Ovary (tissue), 7 donors: ENCODE measurements at regions not wholly inside any gene's neighbourhood (a gene's known extent, or its start where the extent isn't known, plus 50 kb on each side); places are given as distances from the start of the nearest gene placed in this dataset.

Experiments used
- DNase-seq, 5 donors: peaks; one replicate each; pipeline ENCODE4 v3.0.0-alpha.2; 2019 to 2020
- H3K27ac ChIP-seq, 2 donors: fragments of 200-600 bp; one replicate each; pipeline versions ENCODE4 v1.5.1 to v1.8.0; 2019 to 2022
- H3K27me3 ChIP-seq: fragments of 200-600 bp; one replicate; pipeline ENCODE4 v1.8.0; 2022
- H3K36me3 ChIP-seq: fragments of 200-600 bp; sonication (generic); one replicate; pipeline ENCODE4 v1.5.1; 2019
- H3K4me1 ChIP-seq: one replicate; pipeline ENCODE4 v1.8.1; 2013; ENCODE audit warnings: mild to moderate bottlenecking, moderate library complexity; ENCODE audit not compliant: insufficient read depth
- H3K4me3 ChIP-seq: fragments of 200-600 bp; sonication (generic); one replicate; pipeline ENCODE4 v1.5.1; 2017
- H3K9me3 ChIP-seq, 2 donors: fragments of 200-600 bp in 1 of 2; sonication (generic) in 1 of 2; one replicate each; pipeline versions ENCODE4 v1.5.1 to v1.8.1; 2013 to 2019; ENCODE audit warnings: mild to moderate bottlenecking in 1 of 2, moderate library complexity in 1 of 2
- CTCF ChIP-seq, 3 donors: fragments of 450-650 bp in 2 of 3; fragments of 200-600 bp in 1 of 3; IDR thresholded peaks; one replicate each; pipeline versions ENCODE4 v1.5.1 to v1.8.0; 2016 to 2022; ENCODE audit warnings: antibody characterized with exemption in 3 of 3, mild to moderate bottlenecking in 1 of 3
- EP300 ChIP-seq: sonication (generic); formaldehyde crosslinking; IDR thresholded peaks from one replicate; pipeline ENCODE4 v1.6.1; 2017; ENCODE audit warnings: antibody characterized with exemption
- POLR2A ChIP-seq: fragments of 450-650 bp; IDR thresholded peaks from one replicate; pipeline ENCODE4 v1.6.1; 2017; ENCODE audit warnings: antibody characterized with exemption, mild to moderate bottlenecking, moderate library complexity
- WGBS, 3 donors: extraction: QIAGEN DNeasy Blood & Tissue Kit in 1 of 3; methylation state at CpG; one replicate each; pipeline versions ENCODE4 v1.1.5 to v1.1.7; 2013 to 2017; 5-methylcytosine and 5-hydroxymethylcytosine counted together
- intact Hi-C, 4 donors: fragments of 100-400 bp; cut with DNase I; formaldehyde crosslinking; loops; one replicate each; pipeline versions ENCODE4 v1.11.0 to v1.15.1; 2022 to 2023
- donor health status: DM: no; HTN: no; CAD: no; lungs with moderate emphysema.
- donor health status: DM: no; HTN: no; CAD: no.
- donor health status: Bipolar disorder and iron deficiency.
- donor health status: DM: no; HTN: no; CAD: no.
- donor health status: DM: yes; HTN: yes; CAD: no.

GRCh38 chr4:22187203-22187820 is 238.7 kb upstream of the KCNIP4 start:
- DNase-seq = no peak
- Histone ChIP-seq H3K36me3 (no peaks in the 10 kb centered on the region), H3K4me3 (no peak overlapping the region), H3K27ac (no peak overlapping the region), H3K9me3 (no peaks in the 10 kb centered on the region), H3K27me3 (no peaks in the 10 kb centered on the region), H3K4me1 (no peaks in the 10 kb centered on the region)
- WGBS, 3 donors = 80 to 86% (median 82%) methylated on average over 2 of the region's 2 CpGs
- TF ChIP-seq POLR2A (no peak), EP300 (no peak), CTCF (IDR thresholded peaks at IDR 0.05) (no peak)
- intact Hi-C loops = no loop called here

DNA sequence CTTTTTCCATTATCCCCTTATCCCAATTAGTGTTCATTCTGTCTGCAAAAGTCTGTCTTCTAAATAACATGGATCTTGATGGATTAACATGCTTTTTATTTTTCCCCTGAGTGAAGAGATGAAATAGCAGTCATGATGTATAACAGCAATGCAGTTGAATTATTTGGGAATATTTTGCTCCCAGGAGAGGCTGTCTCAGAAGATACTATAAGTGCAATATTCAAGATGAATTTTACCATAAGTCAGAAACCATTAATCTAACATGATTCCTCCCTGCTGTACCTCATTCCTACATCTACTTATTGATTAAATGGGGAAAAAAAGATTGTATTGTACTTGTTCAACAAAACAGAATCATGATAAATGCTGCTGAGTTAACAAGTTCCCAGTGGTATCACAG is 233.2 kb upstream of the KCNIP4 start:
- no peak overlapping the region for H3K27ac ChIP-seq
- no peaks in the 10 kb centered on the region for H3K27me3 ChIP-seq
- TF ChIP-seq POLR2A = no peak
- TF ChIP-seq CTCF (IDR thresholded peaks at IDR 0.05) = no peak
- no peak for TF ChIP-seq EP300
- no peaks in the 10 kb centered on the region for H3K36me3 ChIP-seq
- no peak for DNase-seq
- H3K4me1 ChIP-seq = no peaks in the 10 kb centered on the region
- no peak overlapping the region for H3K4me3 ChIP-seq
- H3K9me3 ChIP-seq = no peaks in the 10 kb centered on the region
- intact Hi-C loops = no loop called here

DNA sequence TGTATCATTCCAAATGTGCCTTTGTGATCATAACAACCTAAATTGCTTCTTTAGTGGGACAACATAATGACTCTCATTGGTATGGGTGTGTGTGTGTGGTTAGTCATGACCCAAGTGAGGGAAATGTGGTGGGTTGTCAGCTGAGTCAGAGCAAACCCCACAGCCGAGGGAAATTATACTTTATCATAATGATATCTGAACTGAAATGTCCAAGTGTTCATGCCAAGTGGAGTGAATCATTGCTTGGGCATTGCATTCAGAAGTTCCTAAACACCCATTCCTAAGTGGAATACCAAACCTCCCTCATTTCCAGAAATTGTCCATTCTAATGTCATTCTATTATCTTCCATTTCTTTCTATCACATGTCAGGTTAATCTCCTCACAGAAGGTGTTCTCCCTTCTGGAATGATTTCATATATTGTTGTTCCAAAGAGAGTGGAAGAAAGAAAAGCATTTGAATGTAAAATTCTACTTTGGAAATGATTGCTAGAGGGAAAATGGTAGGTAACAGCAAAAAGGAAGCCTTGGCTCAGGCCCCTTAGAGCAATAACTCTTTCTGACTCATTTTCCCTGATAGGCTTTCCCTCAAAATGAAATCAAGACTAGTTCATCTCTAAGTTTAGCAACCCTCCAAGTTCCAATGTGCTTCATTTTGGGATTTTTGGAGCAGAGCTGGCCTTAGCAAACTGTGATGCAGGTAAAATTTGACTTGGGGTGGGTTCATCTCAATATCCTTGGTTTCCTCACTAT is 230.7 kb upstream of the KCNIP4 start:
- WGBS, 3 donors = 8 to 38% (median 24%) methylated on average over 1 of the region's 1 CpG
- no peaks in the 10 kb centered on the region for H3K9me3 ChIP-seq
- no peak overlapping the region for H3K4me3 ChIP-seq
- DNase-seq = no peak
- no peaks in the 10 kb centered on the region for H3K27me3 ChIP-seq
- H3K36me3 ChIP-seq = no peaks in the 10 kb centered on the region
- intact Hi-C loops = no loop called here
- TF ChIP-seq EP300 (no peak), CTCF (IDR thresholded peaks at IDR 0.05) (no peak), POLR2A (no peak)
- no peak overlapping the region for H3K27ac ChIP-seq
- no peaks in the 10 kb centered on the region for H3K4me1 ChIP-seq

GRCh38 chr4:22174640-22175039 is 226.1 kb upstream of the KCNIP4 start:
- WGBS, 3 donors = 79 to 91% (median 86%) methylated on average over 1 of the region's 1 CpG
- no peaks in the 10 kb centered on the region for H3K4me1 ChIP-seq
- H3K36me3 ChIP-seq = no peaks in the 10 kb centered on the region
- intact Hi-C loops = no loop called here
- H3K27ac ChIP-seq = no peak overlapping the region
- H3K27me3 ChIP-seq = no peaks in the 10 kb centered on the region
- no peak for TF ChIP-seq POLR2A
- no peak for TF ChIP-seq CTCF (IDR thresholded peaks at IDR 0.05)
- TF ChIP-seq EP300 = no peak
- no peaks in the 10 kb centered on the region for H3K9me3 ChIP-seq
- DNase-seq = no peak
- no peak overlapping the region for H3K4me3 ChIP-seq
